Trophoblast cell (in vitro differentiated cells and primary cell): ENCODE measurements at regions not wholly inside any gene's neighbourhood (a gene's known extent, or its start where the extent isn't known, plus 50 kb on each side); places are given as distances from the start of the nearest gene placed in this dataset.

Source experiments
- DNase-seq, 2 donors: peaks; one replicate each; pipeline ENCODE4 v3.0.0-alpha.2; 2016
- H2AFZ ChIP-seq: 2 replicates; pipeline ENCODE4 v1.6.1; 2013; ENCODE audit warnings: low read length, moderate library complexity, mild to moderate bottlenecking; ENCODE audit not compliant: insufficient read depth, poor library complexity
- H2AK5ac ChIP-seq: 2 replicates; pipeline ENCODE4 v1.6.1; 2013; ENCODE audit warnings: mild to moderate bottlenecking, low read length
- H2BK120ac ChIP-seq: 2 replicates; pipeline ENCODE4 v1.6.1; 2013; ENCODE audit warnings: low read length, mild to moderate bottlenecking, moderate library complexity; ENCODE audit not compliant: insufficient read depth, poor library complexity
- H2BK12ac ChIP-seq: 2 replicates; pipeline ENCODE4 v1.6.1; 2013; ENCODE audit warnings: mild to moderate bottlenecking, low read length, moderate library complexity
- H2BK5ac ChIP-seq: 2 replicates; pipeline ENCODE4 v1.6.1; 2013; ENCODE audit warnings: low read length, low read depth, moderate library complexity, mild to moderate bottlenecking; ENCODE audit not compliant: poor library complexity
- H3K14ac ChIP-seq: 2 replicates; pipeline ENCODE4 v1.6.1; 2013; ENCODE audit warnings: mild to moderate bottlenecking, low read length
- H3K18ac ChIP-seq: 2 replicates; pipeline ENCODE4 v1.6.1; 2013; ENCODE audit warnings: mild to moderate bottlenecking, low read length
- H3K23ac ChIP-seq: 2 replicates; pipeline ENCODE4 v1.6.1; 2013; ENCODE audit warnings: low read length
- H3K27ac ChIP-seq: 2 replicates; pipeline ENCODE4 v1.5.1; 2013; ENCODE audit warnings: low read depth, mild to moderate bottlenecking, inconsistent platforms, low read length, moderate library complexity
- H3K27me3 ChIP-seq: 2 replicates; pipeline ENCODE4 v1.6.1; 2013; ENCODE audit warnings: inconsistent platforms, mild to moderate bottlenecking, low read length, moderate library complexity; ENCODE audit not compliant: insufficient read depth
- H3K36me3 ChIP-seq, 2 experiments: 1 replicate in 1 of 2; 2 replicates in 1 of 2; pipeline ENCODE4 v1.6.1; 2013; ENCODE audit warnings: low read length in 2 of 2, mild to moderate bottlenecking in 2 of 2, moderate library complexity in 1 of 2; ENCODE audit not compliant: insufficient read depth in 2 of 2, control insufficient read depth in 1 of 2
- H3K4ac ChIP-seq: 2 replicates; pipeline ENCODE4 v1.6.1; 2013; ENCODE audit warnings: low read depth, mild to moderate bottlenecking, low read length, moderate library complexity
- H3K4me1 ChIP-seq, 2 experiments: 1 replicate in 1 of 2; 2 replicates in 1 of 2; pipeline ENCODE4 v1.6.1; 2013; ENCODE audit warnings: low read length in 2 of 2, mild to moderate bottlenecking in 2 of 2, moderate library complexity in 1 of 2; ENCODE audit not compliant: insufficient read depth in 2 of 2, control insufficient read depth in 1 of 2
- H3K4me2 ChIP-seq: 2 replicates; pipeline ENCODE4 v1.6.1; 2013; ENCODE audit warnings: inconsistent platforms, mild to moderate bottlenecking, low read length, moderate library complexity
- H3K4me3 ChIP-seq: 2 replicates; pipeline ENCODE4 v1.5.1; 2013; ENCODE audit warnings: mild to moderate bottlenecking, low read depth, low read length, inconsistent platforms
- H3K79me1 ChIP-seq: one replicate; pipeline ENCODE4 v1.6.1; 2013; ENCODE audit warnings: low read length
- H3K79me2 ChIP-seq: 2 replicates; pipeline ENCODE4 v1.6.1; 2013; ENCODE audit warnings: low read length, mild to moderate bottlenecking; ENCODE audit not compliant: control insufficient read depth, insufficient read depth, poor library complexity
- H3K9ac ChIP-seq: 2 replicates; pipeline ENCODE4 v1.6.1; 2013; ENCODE audit warnings: mild to moderate bottlenecking, low read length
- H3K9me3 ChIP-seq: 2 replicates; pipeline ENCODE4 v1.6.1; 2013; ENCODE audit warnings: low read depth, mild to moderate bottlenecking, control low read depth, inconsistent platforms, low read length; ENCODE audit not compliant: insufficient read depth
- H4K12ac ChIP-seq: 2 replicates; pipeline ENCODE4 v1.6.1; 2013; ENCODE audit warnings: low read depth, mild to moderate bottlenecking, low read length, moderate library complexity
- H4K8ac ChIP-seq: 2 replicates; pipeline ENCODE4 v1.6.1; 2013; ENCODE audit warnings: low read depth, mild to moderate bottlenecking, low read length, moderate library complexity
- H4K91ac ChIP-seq: one replicate; pipeline ENCODE4 v1.6.1; 2013; ENCODE audit warnings: low read depth, mild to moderate bottlenecking, low read length, moderate library complexity
- WGBS: extraction: QIAGEN DNeasy Blood & Tissue Kit; methylation state at CpG from one replicate; pipeline ENCODE4 v1.1.7; 2013; ENCODE audit warnings: missing lambda C conversion rate; ENCODE audit not compliant: insufficient read length, insufficient coverage; ENCODE audit errors: extremely low coverage; 5-methylcytosine and 5-hydroxymethylcytosine counted together

DNA sequence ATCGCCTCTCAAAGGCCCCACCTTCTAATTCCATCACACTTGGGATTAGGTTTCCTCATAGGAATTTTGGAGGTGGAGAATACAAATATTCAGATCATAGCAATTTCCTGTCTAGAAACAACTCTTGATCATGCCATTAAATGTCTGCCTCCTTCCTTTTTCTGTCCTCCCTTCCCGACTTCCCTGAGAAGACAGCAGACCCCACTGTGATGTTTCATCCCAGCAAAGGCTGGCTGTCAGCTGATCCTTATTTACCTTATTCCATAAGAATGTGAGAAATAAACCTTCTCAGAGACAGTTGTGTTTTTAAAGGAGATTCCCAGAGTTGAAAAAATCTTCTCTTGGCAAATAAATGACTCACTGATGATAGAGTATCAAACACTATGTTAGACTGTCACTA, 133.9 kb downstream of the TDRD15 start:
- Histone ChIP-seq H2BK12ac (no peak overlapping the region), H3K14ac (no peak overlapping the region), H3K79me2 (no peaks in the 10 kb centered on the region), H3K79me1 (no peaks in the 10 kb centered on the region), H2BK120ac (no peak overlapping the region), H3K27me3 (no peaks in the 10 kb centered on the region), H2AK5ac (no peak overlapping the region), H3K18ac (no peak overlapping the region), H3K23ac (no peak overlapping the region), H3K9ac (no peak overlapping the region), H3K27ac (no peak overlapping the region), H3K4ac (no peak overlapping the region), H4K8ac (no peak overlapping the region), H2AFZ (no peak overlapping the region), H3K9me3 (no peaks in the 10 kb centered on the region), H2BK5ac (no peak overlapping the region), H3K4me3 (no peak overlapping the region), H3K4me2 (no peak overlapping the region), H3K4me1 (no peaks in the 10 kb centered on the region), H4K12ac (no peak overlapping the region), H3K36me3 (no peaks in the 10 kb centered on the region), H4K91ac (no peak overlapping the region)
- no CpG with 5 or more reads among the region's 2 CpGs for WGBS
- DNase-seq, result no peak

DNA sequence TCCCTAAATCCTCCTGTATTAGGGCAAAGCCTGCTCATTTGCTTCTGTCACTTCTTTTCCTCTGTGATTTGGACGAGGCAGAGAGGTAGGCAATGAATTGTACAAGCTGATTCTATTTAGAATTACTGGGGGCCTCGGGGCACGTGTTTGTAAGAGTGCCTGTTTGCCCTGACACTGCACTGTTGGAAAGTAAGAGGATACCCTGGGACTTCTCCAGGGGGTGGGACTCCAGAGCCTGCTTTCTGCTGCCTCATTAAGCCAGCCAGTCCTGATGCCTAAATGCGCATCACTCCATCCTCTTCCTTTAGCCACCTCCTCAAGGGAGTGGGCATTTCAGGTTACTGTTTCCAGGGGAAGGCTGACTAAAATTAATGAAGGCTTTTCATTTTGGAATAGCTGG, 134.3 kb downstream of the TDRD15 start:
- no peaks in the 10 kb centered on the region for H3K4me1 ChIP-seq
- no peaks in the 10 kb centered on the region for H3K9me3 ChIP-seq
- H4K12ac ChIP-seq, result no peak overlapping the region

DNA sequence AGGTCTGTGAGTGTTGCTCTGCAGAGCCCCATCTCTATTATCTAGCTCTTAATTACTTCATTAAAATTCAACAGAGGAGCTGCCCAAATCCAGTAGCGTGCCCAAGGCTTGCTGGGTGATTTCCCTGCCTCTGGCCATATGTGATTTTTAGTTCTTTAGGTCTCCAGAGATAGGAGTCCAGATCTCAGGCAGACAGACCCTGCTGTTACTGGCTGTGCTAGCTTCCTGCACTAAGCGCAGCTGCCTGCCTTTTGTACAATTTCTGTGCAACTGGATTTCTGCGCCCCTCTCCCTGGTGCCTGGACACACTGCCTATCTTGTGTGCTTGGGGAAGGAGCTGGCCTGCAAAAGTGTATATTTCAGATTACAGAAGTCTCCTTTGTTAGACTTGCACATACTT, 136.5 kb downstream of the TDRD15 start:
- Histone ChIP-seq H3K27me3 (no peaks in the 10 kb centered on the region), H4K91ac (no peak overlapping the region), H2BK5ac (no peak overlapping the region), H4K12ac (no peak overlapping the region), H3K9ac (no peak overlapping the region), H3K4me2 (no peak overlapping the region), H4K8ac (no peak overlapping the region), H3K36me3 (no peaks in the 10 kb centered on the region), H3K4me3 (no peak overlapping the region), H2BK120ac (no peak overlapping the region), H2AK5ac (no peak overlapping the region), H3K9me3 (no peaks in the 10 kb centered on the region), H3K79me2 (no peaks in the 10 kb centered on the region), H3K27ac (no peak overlapping the region), H3K18ac (no peak overlapping the region), H3K4me1 (no peaks in the 10 kb centered on the region), H2BK12ac (no peak overlapping the region), H2AFZ (no peak overlapping the region), H3K23ac (no peak overlapping the region), H3K4ac (no peak overlapping the region), H3K79me1 (no peaks in the 10 kb centered on the region), H3K14ac (no peak overlapping the region)
- no CpG with 5 or more reads among the region's 3 CpGs for WGBS
- DNase-seq, result no peak

More for the DNA sequence above, 134.3 kb downstream of the TDRD15 start:
- Histone ChIP-seq H3K27ac (no peak overlapping the region), H2AK5ac (no peak overlapping the region), H3K23ac (no peak overlapping the region), H3K27me3 (no peaks in the 10 kb centered on the region), H3K4ac (no peak overlapping the region), H2BK12ac (no peak overlapping the region), H3K9ac (no peak overlapping the region), H2BK5ac (no peak overlapping the region), H3K14ac (no peak overlapping the region), H3K36me3 (no peaks in the 10 kb centered on the region), H3K18ac (no peak overlapping the region), H3K4me3 (no peak overlapping the region), H2BK120ac (no peak overlapping the region), H2AFZ (no peak overlapping the region), H3K4me2 (no peak overlapping the region), H4K91ac (no peak overlapping the region), H4K8ac (no peak overlapping the region), H3K79me2 (no peaks in the 10 kb centered on the region), H3K79me1 (no peaks in the 10 kb centered on the region)
- no peak for DNase-seq
- no CpG with 5 or more reads among the region's 4 CpGs for WGBS

DNA sequence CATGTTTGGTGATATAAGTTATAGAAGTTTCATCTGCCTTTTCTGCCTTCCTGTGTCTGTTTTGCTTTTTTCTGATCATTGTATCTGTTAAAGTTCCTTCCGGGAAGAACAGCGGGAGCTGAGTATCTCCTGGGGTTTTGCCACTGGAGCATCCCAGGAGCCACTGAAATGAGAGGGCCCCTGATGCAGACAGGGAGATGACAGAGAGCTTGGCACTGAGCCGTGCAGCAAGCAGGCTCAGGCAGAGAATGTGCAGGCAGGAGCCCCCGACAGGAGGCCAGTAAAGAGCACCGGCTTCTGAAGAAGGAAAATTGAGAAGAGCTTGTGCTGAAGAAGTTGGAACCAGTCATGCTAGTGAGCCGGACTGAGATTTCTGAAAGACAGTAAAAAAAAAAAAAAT, 137.8 kb downstream of the TDRD15 start:
- Histone ChIP-seq H3K4me2 (no peak overlapping the region), H3K14ac (no peak overlapping the region), H2BK5ac (no peak overlapping the region), H3K18ac (no peak overlapping the region), H3K23ac (no peak overlapping the region), H4K8ac (no peak overlapping the region), H3K4ac (no peak overlapping the region), H2AK5ac (no peak overlapping the region), H3K4me3 (no peak overlapping the region), H3K79me2 (no peaks in the 10 kb centered on the region), H2AFZ (no peak overlapping the region), H3K27me3 (no peaks in the 10 kb centered on the region), H4K12ac (no peak overlapping the region), H2BK12ac (no peak overlapping the region), H3K36me3 (no peaks in the 10 kb centered on the region), H3K9ac (no peak overlapping the region), H3K27ac (no peak overlapping the region), H3K4me1 (no peaks in the 10 kb centered on the region), H2BK120ac (no peak overlapping the region), H3K9me3 (no peaks in the 10 kb centered on the region), H4K91ac (no peak overlapping the region), H3K79me1 (no peaks in the 10 kb centered on the region)
- DNase-seq, result no peak
- no CpG with 5 or more reads among the region's 6 CpGs for WGBS
